GM23338 (cell line): ENCODE measurements at regions not wholly inside any gene's neighbourhood (a gene's known extent, or its start where the extent isn't known, plus 50 kb on each side); places are given as distances from the start of the nearest gene placed in this dataset.

Experiments used
- ATAC-seq: fragments of 200-7000 bp; cut with Tn5 transposase; 3 replicates; pipeline ENCODE4 v1.9.1; 2020
- DNase-seq: peaks from one replicate; pipeline ENCODE4 v3.0.0-alpha.2; 2015; ENCODE audit warnings: low spot score
- H2AFZ ChIP-seq: fragments of 200-600 bp; sonication (generic); 2 replicates; pipeline ENCODE4 v1.8.0; 2016; ENCODE audit warnings: antibody characterized with exemption, mild to moderate bottlenecking, moderate library complexity
- H3F3A ChIP-seq: fragments of 200-600 bp; sonication (generic); replicated peaks from 2 replicates; pipeline ENCODE4 v1.8.0; 2017; ENCODE audit warnings: antibody characterized with exemption, mixed run types, low read depth
- H3K27ac ChIP-seq: fragments of 200-600 bp; sonication (generic); 2 replicates; pipeline ENCODE4 v1.6.1; 2016; ENCODE audit warnings: low read depth
- H3K27me3 ChIP-seq: fragments of 200-600 bp; sonication (generic); 2 replicates; pipeline ENCODE4 v1.8.0; 2016; ENCODE audit warnings: mild to moderate bottlenecking, mixed run types, moderate library complexity; ENCODE audit not compliant: insufficient read depth
- H3K36me3 ChIP-seq: fragments of 200-600 bp; sonication (generic); 2 replicates; pipeline ENCODE4 v1.8.0; 2016; ENCODE audit warnings: mild to moderate bottlenecking; ENCODE audit not compliant: insufficient read depth
- H3K4me1 ChIP-seq: fragments of 200-600 bp; sonication (generic); 2 replicates; pipeline ENCODE4 v1.8.0; 2016; ENCODE audit warnings: mild to moderate bottlenecking, moderate library complexity; ENCODE audit not compliant: insufficient read depth
- H3K4me2 ChIP-seq: fragments of 200-600 bp; sonication (generic); 2 replicates; pipeline ENCODE4 v1.7.1; 2017; ENCODE audit warnings: mixed run types
- H3K4me3 ChIP-seq: fragments of 200-600 bp; sonication (generic); 2 replicates; pipeline ENCODE4 v1.6.1; 2016; ENCODE audit warnings: mixed run types
- H3K79me2 ChIP-seq: fragments of 200-600 bp; sonication (generic); replicated peaks from 2 replicates; pipeline ENCODE4 v1.8.0; 2017; ENCODE audit warnings: mild to moderate bottlenecking; ENCODE audit not compliant: insufficient read depth
- H3K9me2 ChIP-seq: fragments of 200-600 bp; sonication (generic); 2 replicates; pipeline ENCODE4 v1.8.0; 2017; ENCODE audit not compliant: insufficient read depth
- H4K20me1 ChIP-seq: fragments of 200-600 bp; sonication (generic); replicated peaks from 2 replicates; pipeline ENCODE4 v1.8.0; 2017; ENCODE audit warnings: mild to moderate bottlenecking; ENCODE audit not compliant: insufficient read depth
- H3K27ac Mint-ChIP-seq: 2 replicates; pipeline ENCODE4 v1.8.0; 2020; ENCODE audit warnings: inconsistent platforms, mild to moderate bottlenecking, moderate library complexity, mixed read lengths
- H3K27me3 Mint-ChIP-seq: 3 replicates; pipeline ENCODE4 v1.8.0; 2022; ENCODE audit warnings: low read depth, mild to moderate bottlenecking, moderate library complexity, mixed read lengths, inconsistent platforms; ENCODE audit not compliant: insufficient read depth, poor library complexity
- H3K36me3 Mint-ChIP-seq: 3 replicates; pipeline ENCODE4 v1.8.0; 2021; ENCODE audit warnings: low read depth, mild to moderate bottlenecking, inconsistent platforms, moderate library complexity, mixed read lengths
- H3K4me1 Mint-ChIP-seq: 3 replicates; pipeline ENCODE4 v1.8.0; 2020; ENCODE audit warnings: mild to moderate bottlenecking, inconsistent platforms, mixed read lengths
- H3K4me3 Mint-ChIP-seq: 3 replicates; pipeline ENCODE4 v1.8.0; 2021; ENCODE audit warnings: moderate library complexity, mild to moderate bottlenecking, inconsistent platforms, mixed read lengths
- H3K9me3 Mint-ChIP-seq: 3 replicates; pipeline ENCODE4 v1.8.0; 2020; ENCODE audit warnings: moderate library complexity, mild to moderate bottlenecking, inconsistent platforms, mixed read lengths
- CREB1 ChIP-seq: fragments of 250-450 bp; sonication (Bioruptor Pico); IDR thresholded peaks from 2 replicates; pipeline ENCODE4 v1.5.0; 2020; ENCODE audit warnings: low read depth, mild to moderate bottlenecking, moderate library complexity
- EZH2 ChIP-seq: fragments of 200-600 bp; sonication (generic); IDR thresholded peaks from one replicate; pipeline ENCODE4 v1.8.0; 2017; ENCODE audit warnings: antibody characterized with exemption, mild to moderate bottlenecking, low read depth; ENCODE audit not compliant: unreplicated experiment
- EZH2phosphoT487 ChIP-seq: fragments of 200-600 bp; sonication (generic); IDR thresholded peaks from one replicate; pipeline ENCODE4 v1.8.1; 2018; ENCODE audit warnings: antibody characterized with exemption; ENCODE audit not compliant: unreplicated experiment
- JUNB ChIP-seq: IDR thresholded peaks from one replicate; pipeline ENCODE4 v1.6.1; 2016; ENCODE audit warnings: antibody characterized with exemption; ENCODE audit not compliant: unreplicated experiment
- NANOG ChIP-seq: IDR thresholded peaks from 2 replicates; pipeline ENCODE4 v1.6.1; 2016; ENCODE audit warnings: antibody characterized with exemption, borderline replicate concordance
- POLR2AphosphoS5 ChIP-seq: IDR thresholded peaks from 2 replicates; pipeline ENCODE4 v1.6.1; 2016; ENCODE audit warnings: antibody characterized with exemption, low read depth
- STAT1 ChIP-seq: IDR thresholded peaks from one replicate; pipeline ENCODE4 v1.6.1; 2016; ENCODE audit warnings: antibody characterized with exemption; ENCODE audit not compliant: unreplicated experiment
- ZNF114 ChIP-seq: fragments of 250-450 bp; sonication (Bioruptor Pico); IDR thresholded peaks from 2 replicates; pipeline ENCODE4 v1.5.0; 2020; ENCODE audit warnings: mild to moderate bottlenecking, moderate library complexity
- ZNF331 ChIP-seq: fragments of 250-450 bp; sonication (Bioruptor Pico); IDR thresholded peaks from 2 replicates; pipeline ENCODE4 v1.5.0; 2020; ENCODE audit warnings: low read depth, mild to moderate bottlenecking, moderate library complexity
- TF ChIP-seq, protein P1 (sequence below): IDR thresholded peaks from 2 replicates; pipeline ENCODE4 v1.6.1; 2016; ENCODE audit warnings: antibody characterized with exemption
- TF ChIP-seq, protein P2 (sequence below): IDR thresholded peaks from one replicate; pipeline ENCODE4 v1.6.1; 2018; ENCODE audit warnings: antibody characterized with exemption; ENCODE audit not compliant: unreplicated experiment
- TF ChIP-seq, protein P3 (sequence below), 2 experiments: fragments of 200-600 bp in 1 of 2; sonication (generic) in 1 of 2; conservative IDR thresholded peaks; 2 replicates each; pipeline versions ENCODE4 v1.5.1 to v1.6.1; 2016 to 2017; ENCODE audit warnings: antibody characterized with exemption in 2 of 2, low read depth in 2 of 2, mild to moderate bottlenecking in 2 of 2, moderate library complexity in 1 of 2
- TF ChIP-seq, protein P4 (sequence below): fragments of 250-450 bp; sonication (Bioruptor Pico); IDR thresholded peaks from 2 replicates; pipeline ENCODE4 v1.5.0; 2020; ENCODE audit warnings: mild to moderate bottlenecking, moderate library complexity

DNA sequence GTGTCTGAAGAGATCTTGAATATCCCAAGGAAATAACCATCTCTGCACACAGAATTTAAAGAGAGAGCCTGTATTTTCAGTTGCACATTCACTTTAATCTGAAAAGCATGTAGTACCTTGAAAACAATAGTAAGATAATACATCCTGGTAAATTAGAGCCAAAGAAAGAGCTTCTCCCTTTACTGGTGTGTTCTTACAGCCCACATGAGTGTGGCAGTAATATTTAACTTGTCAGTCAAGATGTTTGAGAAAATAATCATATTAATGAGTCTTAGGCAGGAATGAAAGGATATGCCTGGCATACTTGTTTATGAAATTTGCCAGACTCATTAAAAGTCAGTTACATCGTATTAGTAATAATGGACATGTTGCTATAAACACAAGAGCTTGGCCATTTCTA lies 908.4 kb upstream of the ADGRL4 start:
- Histone ChIP-seq H3K9me2 (no peaks in the 10 kb centered on the region), H2AFZ (no peak overlapping the region), H3K36me3 (no peaks in the 10 kb centered on the region), H3K27me3 (no peaks in the 10 kb centered on the region), H3K4me1 (no peaks in the 10 kb centered on the region), H3K27ac (no peak overlapping the region), H4K20me1 (no peaks in the 10 kb centered on the region), H3K79me2 (no peaks in the 10 kb centered on the region), H3K4me2 (no peak overlapping the region), H3F3A (no peaks in the 10 kb centered on the region), H3K4me3 (no peak overlapping the region)
- no peaks in the 10 kb centered on the region for H3K27me3 Mint-ChIP-seq
- H3K36me3 Mint-ChIP-seq, result no peaks in the 10 kb centered on the region; the same call in 2 of the 3 replicates
- no peak for ATAC-seq
- TF ChIP-seq ZNF114 (CRISPR knock-in tag) (no peak), EZH2 (no peak), NANOG (no peak), JUNB (no peak), EZH2phosphoT487 (no peak), CREB1 (CRISPR knock-in tag) (no peak), ZNF331 (CRISPR knock-in tag) (no peak), STAT1 (no peak), POLR2AphosphoS5 (no peak)
- TF ChIP-seq, protein P1, sequence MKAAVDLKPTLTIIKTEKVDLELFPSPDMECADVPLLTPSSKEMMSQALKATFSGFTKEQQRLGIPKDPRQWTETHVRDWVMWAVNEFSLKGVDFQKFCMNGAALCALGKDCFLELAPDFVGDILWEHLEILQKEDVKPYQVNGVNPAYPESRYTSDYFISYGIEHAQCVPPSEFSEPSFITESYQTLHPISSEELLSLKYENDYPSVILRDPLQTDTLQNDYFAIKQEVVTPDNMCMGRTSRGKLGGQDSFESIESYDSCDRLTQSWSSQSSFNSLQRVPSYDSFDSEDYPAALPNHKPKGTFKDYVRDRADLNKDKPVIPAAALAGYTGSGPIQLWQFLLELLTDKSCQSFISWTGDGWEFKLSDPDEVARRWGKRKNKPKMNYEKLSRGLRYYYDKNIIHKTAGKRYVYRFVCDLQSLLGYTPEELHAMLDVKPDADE, result no peak
- TF ChIP-seq, protein P2, sequence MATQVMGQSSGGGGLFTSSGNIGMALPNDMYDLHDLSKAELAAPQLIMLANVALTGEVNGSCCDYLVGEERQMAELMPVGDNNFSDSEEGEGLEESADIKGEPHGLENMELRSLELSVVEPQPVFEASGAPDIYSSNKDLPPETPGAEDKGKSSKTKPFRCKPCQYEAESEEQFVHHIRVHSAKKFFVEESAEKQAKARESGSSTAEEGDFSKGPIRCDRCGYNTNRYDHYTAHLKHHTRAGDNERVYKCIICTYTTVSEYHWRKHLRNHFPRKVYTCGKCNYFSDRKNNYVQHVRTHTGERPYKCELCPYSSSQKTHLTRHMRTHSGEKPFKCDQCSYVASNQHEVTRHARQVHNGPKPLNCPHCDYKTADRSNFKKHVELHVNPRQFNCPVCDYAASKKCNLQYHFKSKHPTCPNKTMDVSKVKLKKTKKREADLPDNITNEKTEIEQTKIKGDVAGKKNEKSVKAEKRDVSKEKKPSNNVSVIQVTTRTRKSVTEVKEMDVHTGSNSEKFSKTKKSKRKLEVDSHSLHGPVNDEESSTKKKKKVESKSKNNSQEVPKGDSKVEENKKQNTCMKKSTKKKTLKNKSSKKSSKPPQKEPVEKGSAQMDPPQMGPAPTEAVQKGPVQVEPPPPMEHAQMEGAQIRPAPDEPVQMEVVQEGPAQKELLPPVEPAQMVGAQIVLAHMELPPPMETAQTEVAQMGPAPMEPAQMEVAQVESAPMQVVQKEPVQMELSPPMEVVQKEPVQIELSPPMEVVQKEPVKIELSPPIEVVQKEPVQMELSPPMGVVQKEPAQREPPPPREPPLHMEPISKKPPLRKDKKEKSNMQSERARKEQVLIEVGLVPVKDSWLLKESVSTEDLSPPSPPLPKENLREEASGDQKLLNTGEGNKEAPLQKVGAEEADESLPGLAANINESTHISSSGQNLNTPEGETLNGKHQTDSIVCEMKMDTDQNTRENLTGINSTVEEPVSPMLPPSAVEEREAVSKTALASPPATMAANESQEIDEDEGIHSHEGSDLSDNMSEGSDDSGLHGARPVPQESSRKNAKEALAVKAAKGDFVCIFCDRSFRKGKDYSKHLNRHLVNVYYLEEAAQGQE, result no peak
- TF ChIP-seq, protein P3, sequence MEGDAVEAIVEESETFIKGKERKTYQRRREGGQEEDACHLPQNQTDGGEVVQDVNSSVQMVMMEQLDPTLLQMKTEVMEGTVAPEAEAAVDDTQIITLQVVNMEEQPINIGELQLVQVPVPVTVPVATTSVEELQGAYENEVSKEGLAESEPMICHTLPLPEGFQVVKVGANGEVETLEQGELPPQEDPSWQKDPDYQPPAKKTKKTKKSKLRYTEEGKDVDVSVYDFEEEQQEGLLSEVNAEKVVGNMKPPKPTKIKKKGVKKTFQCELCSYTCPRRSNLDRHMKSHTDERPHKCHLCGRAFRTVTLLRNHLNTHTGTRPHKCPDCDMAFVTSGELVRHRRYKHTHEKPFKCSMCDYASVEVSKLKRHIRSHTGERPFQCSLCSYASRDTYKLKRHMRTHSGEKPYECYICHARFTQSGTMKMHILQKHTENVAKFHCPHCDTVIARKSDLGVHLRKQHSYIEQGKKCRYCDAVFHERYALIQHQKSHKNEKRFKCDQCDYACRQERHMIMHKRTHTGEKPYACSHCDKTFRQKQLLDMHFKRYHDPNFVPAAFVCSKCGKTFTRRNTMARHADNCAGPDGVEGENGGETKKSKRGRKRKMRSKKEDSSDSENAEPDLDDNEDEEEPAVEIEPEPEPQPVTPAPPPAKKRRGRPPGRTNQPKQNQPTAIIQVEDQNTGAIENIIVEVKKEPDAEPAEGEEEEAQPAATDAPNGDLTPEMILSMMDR (conservative IDR thresholded peaks at IDR 0.05; ENCODE audit: low read depth in 2 of 2), result no peak
- TF ChIP-seq, protein P4, sequence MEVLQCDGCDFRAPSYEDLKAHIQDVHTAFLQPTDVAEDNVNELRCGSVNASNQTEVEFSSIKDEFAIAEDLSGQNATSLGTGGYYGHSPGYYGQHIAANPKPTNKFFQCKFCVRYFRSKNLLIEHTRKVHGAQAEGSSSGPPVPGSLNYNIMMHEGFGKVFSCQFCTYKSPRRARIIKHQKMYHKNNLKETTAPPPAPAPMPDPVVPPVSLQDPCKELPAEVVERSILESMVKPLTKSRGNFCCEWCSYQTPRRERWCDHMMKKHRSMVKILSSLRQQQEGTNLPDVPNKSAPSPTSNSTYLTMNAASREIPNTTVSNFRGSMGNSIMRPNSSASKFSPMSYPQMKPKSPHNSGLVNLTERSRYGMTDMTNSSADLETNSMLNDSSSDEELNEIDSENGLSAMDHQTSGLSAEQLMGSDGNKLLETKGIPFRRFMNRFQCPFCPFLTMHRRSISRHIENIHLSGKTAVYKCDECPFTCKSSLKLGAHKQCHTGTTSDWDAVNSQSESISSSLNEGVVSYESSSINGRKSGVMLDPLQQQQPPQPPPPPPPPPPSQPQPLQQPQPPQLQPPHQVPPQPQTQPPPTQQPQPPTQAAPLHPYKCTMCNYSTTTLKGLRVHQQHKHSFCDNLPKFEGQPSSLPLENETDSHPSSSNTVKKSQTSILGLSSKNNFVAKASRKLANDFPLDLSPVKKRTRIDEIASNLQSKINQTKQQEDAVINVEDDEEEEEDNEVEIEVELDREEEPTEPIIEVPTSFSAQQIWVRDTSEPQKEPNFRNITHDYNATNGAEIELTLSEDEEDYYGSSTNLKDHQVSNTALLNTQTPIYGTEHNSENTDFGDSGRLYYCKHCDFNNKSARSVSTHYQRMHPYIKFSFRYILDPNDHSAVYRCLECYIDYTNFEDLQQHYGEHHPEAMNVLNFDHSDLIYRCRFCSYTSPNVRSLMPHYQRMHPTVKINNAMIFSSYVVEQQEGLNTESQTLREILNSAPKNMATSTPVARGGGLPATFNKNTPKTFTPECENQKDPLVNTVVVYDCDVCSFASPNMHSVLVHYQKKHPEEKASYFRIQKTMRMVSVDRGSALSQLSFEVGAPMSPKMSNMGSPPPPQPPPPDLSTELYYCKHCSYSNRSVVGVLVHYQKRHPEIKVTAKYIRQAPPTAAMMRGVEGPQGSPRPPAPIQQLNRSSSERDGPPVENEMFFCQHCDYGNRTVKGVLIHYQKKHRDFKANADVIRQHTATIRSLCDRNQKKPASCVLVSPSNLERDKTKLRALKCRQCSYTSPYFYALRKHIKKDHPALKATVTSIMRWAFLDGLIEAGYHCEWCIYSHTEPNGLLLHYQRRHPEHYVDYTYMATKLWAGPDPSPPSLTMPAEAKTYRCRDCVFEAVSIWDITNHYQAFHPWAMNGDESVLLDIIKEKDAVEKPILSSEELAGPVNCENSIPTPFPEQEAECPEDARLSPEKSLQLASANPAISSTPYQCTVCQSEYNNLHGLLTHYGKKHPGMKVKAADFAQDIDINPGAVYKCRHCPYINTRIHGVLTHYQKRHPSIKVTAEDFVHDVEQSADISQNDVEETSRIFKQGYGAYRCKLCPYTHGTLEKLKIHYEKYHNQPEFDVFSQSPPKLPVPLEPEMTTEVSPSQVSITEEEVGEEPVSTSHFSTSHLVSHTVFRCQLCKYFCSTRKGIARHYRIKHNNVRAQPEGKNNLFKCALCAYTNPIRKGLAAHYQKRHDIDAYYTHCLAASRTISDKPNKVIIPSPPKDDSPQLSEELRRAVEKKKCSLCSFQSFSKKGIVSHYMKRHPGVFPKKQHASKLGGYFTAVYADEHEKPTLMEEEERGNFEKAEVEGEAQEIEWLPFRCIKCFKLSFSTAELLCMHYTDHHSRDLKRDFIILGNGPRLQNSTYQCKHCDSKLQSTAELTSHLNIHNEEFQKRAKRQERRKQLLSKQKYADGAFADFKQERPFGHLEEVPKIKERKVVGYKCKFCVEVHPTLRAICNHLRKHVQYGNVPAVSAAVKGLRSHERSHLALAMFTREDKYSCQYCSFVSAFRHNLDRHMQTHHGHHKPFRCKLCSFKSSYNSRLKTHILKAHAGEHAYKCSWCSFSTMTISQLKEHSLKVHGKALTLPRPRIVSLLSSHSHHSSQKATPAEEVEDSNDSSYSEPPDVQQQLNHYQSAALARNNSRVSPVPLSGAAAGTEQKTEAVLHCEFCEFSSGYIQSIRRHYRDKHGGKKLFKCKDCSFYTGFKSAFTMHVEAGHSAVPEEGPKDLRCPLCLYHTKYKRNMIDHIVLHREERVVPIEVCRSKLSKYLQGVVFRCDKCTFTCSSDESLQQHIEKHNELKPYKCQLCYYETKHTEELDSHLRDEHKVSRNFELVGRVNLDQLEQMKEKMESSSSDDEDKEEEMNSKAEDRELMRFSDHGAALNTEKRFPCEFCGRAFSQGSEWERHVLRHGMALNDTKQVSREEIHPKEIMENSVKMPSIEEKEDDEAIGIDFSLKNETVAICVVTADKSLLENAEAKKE (CRISPR knock-in tag), result no peak
- no peak overlapping the region for H3K27ac Mint-ChIP-seq
- H3K4me3 Mint-ChIP-seq, result no peak overlapping the region
- peaks cover 7% of the 10 kb centered on the region; the same call in 1 of the 3 replicates for H3K9me3 Mint-ChIP-seq
- no peaks in the 10 kb centered on the region for H3K4me1 Mint-ChIP-seq
- no peak for DNase-seq
